H1 (cell line): ENCODE measurements at regions not wholly inside any gene's neighbourhood (a gene's known extent, or its start where the extent isn't known, plus 50 kb on each side); places are given as distances from the start of the nearest gene placed in this dataset.

Source experiments
- CTCF ChIA-PET: fragments of 300-600 bp; sonication (Branson Sonifier 250); formaldehyde crosslinking; loops from one replicate; lab custom pipeline; 2021; ENCODE audit not compliant: partially characterized antibody; lab: Charles Lee
- POLR2A ChIA-PET: fragments of 300-600 bp; sonication (Branson Sonifier 250); formaldehyde crosslinking; loops from one replicate; lab custom pipeline; 2021; ENCODE audit warnings: inconsistent platforms; ENCODE audit not compliant: partially characterized antibody; lab: Charles Lee
- DNase-seq, 2 experiments: peaks; one replicate each; pipeline versions ENCODE4 v3.0.0 to v3.0.0-alpha.2; 2010 to 2022; ENCODE audit warnings: low spot score in 2 of 2, low read depth in 1 of 2, mixed read lengths in 1 of 2
- FAIRE-seq: peaks from 2 replicates; lab custom pipeline; 2011; peaks lifted over from hg19 to GRCh38; lab: Jason Lieb, UNC
- H2AFZ ChIP-seq: 2 replicates; pipeline ENCODE4 v1.8.1; 2012; ENCODE audit warnings: low read length, inconsistent platforms
- H2AK5ac ChIP-seq: 2 replicates; pipeline ENCODE4 v1.6.1; 2013; ENCODE audit warnings: low read depth, low read length
- H2BK120ac ChIP-seq: replicated peaks from 2 replicates; pipeline ENCODE3; 2013; ENCODE audit warnings: low read depth, low read length, inconsistent platforms
- H2BK12ac ChIP-seq: 2 replicates; pipeline ENCODE4 v1.6.1; 2013; ENCODE audit warnings: low read depth, low read length
- H2BK15ac ChIP-seq: 2 replicates; pipeline ENCODE4 v1.6.1; 2013; ENCODE audit warnings: low read length
- H2BK20ac ChIP-seq: 2 replicates; pipeline ENCODE4 v1.6.1; 2013; ENCODE audit warnings: low read length
- H2BK5ac ChIP-seq: 2 replicates; pipeline ENCODE4 v1.6.1; 2013; ENCODE audit warnings: low read depth, low read length
- H3K14ac ChIP-seq: 2 replicates; pipeline ENCODE4 v1.6.1; 2013; ENCODE audit warnings: inconsistent platforms; ENCODE audit not compliant: insufficient read length
- H3K18ac ChIP-seq: 2 replicates; pipeline ENCODE4 v1.6.1; 2013; ENCODE audit warnings: low read length; ENCODE audit errors: extremely low read depth
- H3K23ac ChIP-seq: 2 replicates; pipeline ENCODE4 v1.6.1; 2013; ENCODE audit warnings: inconsistent platforms; ENCODE audit not compliant: insufficient read length
- H3K23me2 ChIP-seq: 2 replicates; pipeline ENCODE4 v1.6.1; 2013; ENCODE audit warnings: low read depth, low read length
- H3K27ac ChIP-seq: 2 replicates; pipeline ENCODE4 v1.6.1; 2011; ENCODE audit warnings: low read depth, low read length, inconsistent platforms
- H3K27me3 ChIP-seq, 4 experiments: replicated peaks in 1 of 4; 1 replicate in 1 of 4; 2 replicates in 3 of 4; pipeline versions ENCODE4 v1.6.1 to v1.8.1; 2011 to 2013; ENCODE audit warnings: low read length in 3 of 4, mild to moderate bottlenecking in 3 of 4, inconsistent platforms in 2 of 4, mixed read lengths in 2 of 4, moderate library complexity in 1 of 4; ENCODE audit not compliant: control insufficient read depth in 3 of 4, insufficient read depth in 3 of 4; ENCODE audit errors: extremely low read depth in 1 of 4
- H3K36me3 ChIP-seq, 4 experiments: 2 replicates each; pipeline versions ENCODE4 v1.6.1 to v1.8.1; 2011 to 2013; ENCODE audit warnings: mild to moderate bottlenecking in 4 of 4, low read length in 3 of 4, moderate library complexity in 2 of 4, control low read depth in 1 of 4, inconsistent platforms in 1 of 4; ENCODE audit not compliant: insufficient read depth in 4 of 4, control insufficient read depth in 2 of 4
- H3K4ac ChIP-seq: replicated peaks from 2 replicates; pipeline ENCODE3; 2013; ENCODE audit warnings: low read length, low read depth, mixed read lengths, inconsistent platforms; ENCODE audit not compliant: insufficient read length
- H3K4me1 ChIP-seq, 4 experiments: replicated peaks in 1 of 4; 1 replicate in 1 of 4; 2 replicates in 3 of 4; pipeline versions ENCODE4 v1.6.1 to v1.8.1; 2011 to 2013; ENCODE audit warnings: low read length in 3 of 4, inconsistent platforms in 2 of 4, mixed read lengths in 1 of 4; ENCODE audit not compliant: insufficient read depth in 4 of 4, control insufficient read depth in 3 of 4
- H3K4me2 ChIP-seq, 2 experiments: 2 replicates each; pipeline versions ENCODE4 v1.6.1 to v1.8.1; 2011 to 2013; ENCODE audit warnings: low read depth in 2 of 2, low read length in 2 of 2, control low read depth in 1 of 2, inconsistent platforms in 1 of 2, mild to moderate bottlenecking in 1 of 2; ENCODE audit not compliant: insufficient read depth in 1 of 2
- H3K4me3 ChIP-seq, 4 experiments: fragments of 200-600, 300-600 bp in 1 of 4; sonication (generic), shearing (Covaris generic), sonication (Bioruptor Twin) in 1 of 4; 2 replicates each; pipeline versions ENCODE4 v1.5.1 to v1.8.1; 2011 to 2016; ENCODE audit warnings: low read length in 4 of 4, low read depth in 3 of 4, control low read depth in 2 of 4, inconsistent platforms in 2 of 4, mild to moderate bottlenecking in 2 of 4, mixed read lengths in 1 of 4, moderate library complexity in 1 of 4; ENCODE audit not compliant: insufficient read depth in 2 of 4; ENCODE audit errors: extremely low read depth in 1 of 4
- H3K56ac ChIP-seq: replicated peaks from 2 replicates; pipeline ENCODE3; 2013; ENCODE audit warnings: low read depth, mild to moderate bottlenecking, mixed read lengths, low read length, inconsistent platforms; ENCODE audit not compliant: insufficient read length
- H3K79me1 ChIP-seq: 2 replicates; pipeline ENCODE4 v1.6.1; 2013; ENCODE audit warnings: low read depth, low read length, control low read depth
- H3K79me2 ChIP-seq, 2 experiments: 2 replicates each; pipeline versions ENCODE4 v1.6.1 to v1.8.1; 2012 to 2013; ENCODE audit warnings: low read length in 2 of 2, mild to moderate bottlenecking in 2 of 2, inconsistent platforms in 1 of 2; ENCODE audit not compliant: insufficient read depth in 2 of 2, control insufficient read depth in 1 of 2
- H3K9ac ChIP-seq, 4 experiments: replicated peaks in 1 of 4; 1 replicate in 1 of 4; 2 replicates in 3 of 4; pipeline versions ENCODE4 v1.6.1 to v1.8.1; 2011 to 2013; ENCODE audit warnings: low read depth in 3 of 4, low read length in 3 of 4, control low read depth in 2 of 4, mild to moderate bottlenecking in 2 of 4, moderate library complexity in 2 of 4, inconsistent platforms in 1 of 4; ENCODE audit errors: extremely low read depth in 1 of 4
- H3K9me3 ChIP-seq, 2 experiments: 2 replicates each; pipeline versions ENCODE4 v1.6.1 to v1.8.1; 2012 to 2013; ENCODE audit warnings: mild to moderate bottlenecking in 2 of 2, moderate library complexity in 2 of 2, control low read depth in 1 of 2, inconsistent platforms in 1 of 2, low read depth in 1 of 2, low read length in 1 of 2, mixed read lengths in 1 of 2; ENCODE audit not compliant: insufficient read depth in 2 of 2
- H4K20me1 ChIP-seq, 2 experiments: replicated peaks in 1 of 2; 2 replicates each; pipeline versions ENCODE3 to v1.8.1; 2011 to 2013; ENCODE audit warnings: inconsistent platforms in 2 of 2, low read length in 2 of 2, mild to moderate bottlenecking in 1 of 2; ENCODE audit not compliant: insufficient read depth in 2 of 2, control insufficient read depth in 1 of 2
- H4K5ac ChIP-seq: 2 replicates; pipeline ENCODE4 v1.6.1; 2013; ENCODE audit warnings: low read length, low read depth, mixed read lengths, inconsistent platforms; ENCODE audit not compliant: insufficient read length
- H4K8ac ChIP-seq: 2 replicates; pipeline ENCODE4 v1.8.0; 2013; ENCODE audit warnings: mild to moderate bottlenecking, moderate library complexity, low read length, inconsistent platforms; ENCODE audit not compliant: insufficient read depth; ENCODE audit errors: extremely low read depth
- H4K91ac ChIP-seq: replicated peaks from 2 replicates; pipeline ENCODE3; 2013; ENCODE audit warnings: low read length, mixed read lengths, inconsistent platforms; ENCODE audit not compliant: insufficient read length
- PHF8 ChIP-seq: fragments of 200-600 bp; sonication (generic); conservative IDR thresholded peaks from 2 replicates; pipeline ENCODE4 v1.7.1; 2012; ENCODE audit warnings: low read depth, mild to moderate bottlenecking, inconsistent platforms, low read length, moderate library complexity
- WGBS, 2 experiments: shearing (Covaris generic) in 1 of 2; methylation state at CpG; one replicate each; pipeline versions ENCODE4 v1.1.6 to v1.1.7; 2013 to 2015; ENCODE audit warnings: low lambda C conversion rate in 2 of 2, mixed read lengths in 2 of 2, inconsistent platforms in 1 of 2, low coverage in 1 of 2, missing lambda C conversion rate in 1 of 2; ENCODE audit not compliant: insufficient replicate concordance in 2 of 2, insufficient coverage in 1 of 2, insufficient read length in 1 of 2; ENCODE audit errors: extremely low coverage in 1 of 2, missing lambda C conversion rate in 1 of 2; 5-methylcytosine and 5-hydroxymethylcytosine counted together

DNA sequence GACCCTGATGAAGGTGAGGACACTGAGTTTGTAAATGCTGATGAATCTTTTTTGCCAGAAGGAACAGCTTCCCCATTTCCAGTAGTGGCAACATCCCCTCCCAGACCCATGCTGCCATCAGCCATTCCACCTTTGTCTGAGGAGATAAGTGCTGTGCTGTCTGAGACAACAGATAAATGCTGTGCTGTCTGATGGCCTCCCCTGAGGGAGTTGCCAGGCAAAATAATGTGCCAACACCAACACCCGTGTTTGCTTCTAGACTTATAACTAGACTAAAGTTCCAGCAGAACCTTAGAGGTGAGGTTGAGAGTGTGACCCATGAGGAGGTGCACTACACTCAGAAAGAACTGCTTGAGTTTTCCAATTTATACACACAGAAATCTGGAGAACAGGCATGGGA, 349.5 kb downstream of the C12orf75 start:
- FAIRE-seq = no peak
- no peak overlapping the region for H2AFZ ChIP-seq
- no peak overlapping the region for H2BK5ac ChIP-seq
- no peak overlapping the region for H3K9ac ChIP-seq
- H3K9me3 ChIP-seq = no peaks in the 10 kb centered on the region
- no peaks in the 10 kb centered on the region for H3K79me2 ChIP-seq
- H3K18ac ChIP-seq = no peak overlapping the region
- H3K27ac ChIP-seq = no peak overlapping the region
- H3K36me3 ChIP-seq = no peaks in the 10 kb centered on the region
- no peak overlapping the region for H3K4me3 ChIP-seq
- H4K20me1 ChIP-seq = no peaks in the 10 kb centered on the region
- no peaks in the 10 kb centered on the region for H3K79me1 ChIP-seq
- H2BK20ac ChIP-seq = no peak overlapping the region
- H3K4ac ChIP-seq = no peak overlapping the region
- H3K4me2 ChIP-seq = no peak overlapping the region
- no peak overlapping the region for H4K5ac ChIP-seq
- H3K23ac ChIP-seq = no peak overlapping the region
- ChIA-PET CTCF (no interaction called here), POLR2A (no interaction called here)
- H3K14ac ChIP-seq = no peak overlapping the region
- H3K27me3 ChIP-seq = peaks cover 0 to under 1% (median 0%) of the 10 kb centered on the region in 4 experiments; a peak in 1 of 7 replicates
- H3K56ac ChIP-seq = no peak overlapping the region
- H3K4me1 ChIP-seq = no peaks in the 10 kb centered on the region
- no peak overlapping the region for H2BK15ac ChIP-seq
- no peaks in the 10 kb centered on the region for H3K23me2 ChIP-seq
- no peak overlapping the region for H2BK120ac ChIP-seq
- WGBS, 2 experiments = 92% methylated on average over 1 of the region's 1 CpG; no CpG with 5 or more reads in 1 of the 2 experiments
- H2BK12ac ChIP-seq = no peak overlapping the region
- TF ChIP-seq PHF8 = no peak
- no peak overlapping the region for H4K8ac ChIP-seq
- no peak for DNase-seq
- no peak overlapping the region for H2AK5ac ChIP-seq
- H4K91ac ChIP-seq = no peak overlapping the region
